NB4 (cell line): ENCODE measurements at regions not wholly inside any gene's neighbourhood (a gene's known extent, or its start where the extent isn't known, plus 50 kb on each side); places are given as distances from the start of the nearest gene placed in this dataset.

Source experiments
- CTCF ChIP-seq: IDR thresholded peaks from one replicate; pipeline ENCODE4 v1.5.1; 2012; ENCODE audit warnings: low read depth, low read length
- MAX ChIP-seq: IDR thresholded peaks from 2 replicates; pipeline ENCODE4 v1.6.1; 2011; ENCODE audit warnings: low read depth, low read length
- POLR2A ChIP-seq: IDR thresholded peaks from 2 replicates; pipeline ENCODE4 v1.6.1; 2011; ENCODE audit warnings: mild to moderate bottlenecking; ENCODE audit not compliant: insufficient read length; ENCODE audit errors: extremely low read depth

GRCh38 chr6:76631622-76632021 lies 559.2 kb upstream of the IMPG1 start:
- TF ChIP-seq CTCF (no peak), POLR2A (no peak), MAX (no peak)
